Kidney capillary endothelial cell (primary cell): ENCODE measurements at regions not wholly inside any gene's neighbourhood (a gene's known extent, or its start where the extent isn't known, plus 50 kb on each side); places are given as distances from the start of the nearest gene placed in this dataset.

Experiments used
- DNase-seq: peaks from one replicate; pipeline ENCODE4 v3.0.0-alpha.2; 2018; ENCODE audit warnings: low spot score

DNA sequence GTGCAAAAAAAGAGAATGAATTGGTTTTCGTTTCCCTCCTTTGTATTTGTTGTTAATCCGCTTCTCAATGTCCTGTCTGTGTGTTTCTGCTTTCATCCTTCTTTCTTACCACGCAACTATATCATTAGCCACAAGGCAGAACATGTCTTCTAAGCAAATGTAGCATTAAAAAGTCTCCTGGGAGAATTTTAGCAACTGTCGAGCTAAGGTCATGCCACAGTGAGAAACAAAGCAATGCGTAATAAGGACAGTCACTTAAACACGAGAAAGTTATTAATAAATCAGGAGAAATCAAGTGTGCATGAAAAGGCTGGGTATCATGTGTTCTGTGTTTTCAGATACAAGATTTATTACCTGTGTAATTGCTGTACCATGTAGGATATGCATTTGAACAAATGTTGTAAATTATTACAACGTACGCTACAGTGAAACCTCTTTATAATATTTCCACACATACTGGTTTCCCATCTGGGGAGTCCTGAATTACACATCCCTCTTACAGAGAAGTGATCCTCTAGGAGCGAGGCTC is 890.8 kb downstream of the TRIML1 start:
- DNase-seq, result no peak

DNA sequence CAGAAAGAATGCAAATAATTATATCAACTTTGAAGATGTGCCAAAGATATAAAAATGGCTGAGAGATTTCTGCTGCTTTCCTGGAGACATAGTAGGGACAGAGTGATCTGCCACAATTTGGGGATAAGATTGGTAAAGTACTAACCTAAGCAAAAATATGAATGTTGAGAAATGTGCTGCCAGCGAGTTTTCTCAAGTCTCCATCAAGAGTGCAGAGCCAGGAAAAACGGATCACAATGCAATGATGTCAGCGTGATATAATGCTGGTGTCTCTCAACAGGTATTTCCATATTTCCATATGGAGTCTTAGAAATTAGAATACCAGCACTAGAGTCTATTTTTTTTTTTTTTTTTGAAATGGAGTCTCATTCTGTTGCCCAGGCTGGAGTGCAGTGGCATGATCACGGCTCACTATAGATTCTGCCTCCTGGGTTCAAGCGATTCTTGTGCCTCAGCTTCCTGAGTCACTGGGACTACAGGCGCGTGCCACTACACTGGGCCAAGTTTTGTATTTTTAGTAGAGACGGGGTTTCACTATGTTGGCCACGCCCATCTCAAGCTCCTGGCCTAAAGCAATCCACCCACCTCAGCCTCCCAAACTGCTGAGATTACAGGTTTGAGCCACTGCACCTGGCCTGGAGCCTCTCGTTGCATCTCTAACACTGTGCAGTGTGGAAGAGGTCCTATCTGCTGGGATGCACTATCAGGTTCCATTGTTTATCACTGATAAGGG is 893.5 kb downstream of the TRIML1 start:
- DNase-seq, result no peak

DNA sequence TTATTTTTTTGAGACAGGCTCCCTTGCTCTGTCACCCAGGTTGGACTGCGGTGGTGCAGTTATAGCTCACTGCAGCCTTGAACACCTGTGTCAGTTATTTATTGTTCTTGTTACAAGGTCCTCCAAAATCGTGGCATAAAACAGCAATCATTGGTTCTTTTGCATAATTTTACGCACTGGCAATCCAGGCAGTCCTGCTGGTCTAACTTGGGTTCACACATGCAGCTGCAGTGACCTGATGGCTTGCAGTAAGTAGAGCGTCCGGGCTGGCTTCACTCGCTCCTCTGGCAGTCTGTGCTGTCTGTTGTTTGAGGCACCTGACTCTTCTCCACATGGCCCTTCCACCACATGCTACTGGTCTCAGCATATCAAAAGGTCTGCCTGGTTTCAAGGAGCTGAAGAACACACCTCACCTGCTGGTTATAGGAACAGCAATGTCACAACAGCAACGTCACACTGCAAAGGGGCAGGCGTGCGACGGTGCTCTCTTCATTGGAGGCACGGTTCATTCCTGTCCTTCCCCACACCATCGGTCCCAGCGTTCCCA is 894.6 kb downstream of the TRIML1 start:
- no peak for DNase-seq

DNA sequence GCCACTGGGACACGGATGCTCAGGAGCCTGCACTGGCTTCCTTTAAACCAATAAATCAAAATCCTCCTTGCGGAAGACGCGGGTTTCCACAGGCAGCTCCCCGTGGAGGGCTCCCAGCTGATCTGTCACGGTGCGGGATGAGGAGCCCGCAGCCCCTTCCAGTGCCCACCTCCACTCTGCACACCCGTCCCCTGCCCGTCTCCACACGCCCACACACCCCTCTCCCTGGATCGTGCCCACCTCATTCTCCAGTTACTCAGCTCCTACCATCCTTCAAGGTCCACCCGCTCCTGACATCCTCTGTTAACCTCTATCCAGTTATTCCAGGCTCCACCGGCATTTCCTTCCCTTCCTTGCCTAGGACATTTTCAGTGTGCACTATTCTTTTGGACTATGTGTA is 895.9 kb downstream of the TRIML1 start:
- no peak for DNase-seq

DNA sequence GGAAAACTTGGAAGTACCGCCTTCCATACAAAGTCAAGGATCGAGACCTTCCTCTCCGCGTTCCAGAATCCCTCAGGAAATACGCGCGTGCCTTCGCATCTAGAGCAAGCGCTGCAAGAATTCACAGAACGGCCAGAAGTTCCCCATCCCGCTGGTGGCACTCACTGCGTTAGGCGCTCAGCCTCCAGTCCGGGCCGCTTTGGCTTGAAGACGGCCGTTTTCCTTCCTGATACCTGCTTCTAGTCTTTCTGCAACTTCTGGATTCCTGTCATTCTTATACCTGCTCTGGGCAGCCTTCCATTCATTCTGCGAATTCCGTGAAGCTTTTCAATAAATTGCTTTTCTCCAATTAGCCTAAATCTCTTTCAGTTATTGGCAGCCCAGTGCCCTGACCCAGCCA is 896.4 kb downstream of the TRIML1 start:
- DNase-seq, result no peak

DNA sequence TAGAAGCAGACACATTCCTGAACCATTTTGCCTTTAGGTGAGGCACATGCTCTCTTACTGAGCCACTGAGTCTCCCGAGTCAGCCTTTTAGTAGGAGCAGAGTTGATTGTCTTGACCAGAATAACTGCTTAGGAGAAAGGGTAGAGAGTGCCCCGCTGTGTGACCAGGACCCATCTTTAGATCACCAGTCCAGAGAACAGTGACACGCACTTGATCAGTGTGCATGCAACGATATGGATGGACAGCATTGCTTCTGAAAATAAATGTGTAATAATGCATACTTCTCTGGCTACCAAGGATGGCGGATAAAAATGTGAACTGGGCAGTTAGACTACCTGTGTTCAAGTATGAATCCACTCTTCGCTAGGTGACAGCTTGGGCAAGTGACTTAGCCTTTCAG is 897.7 kb downstream of the TRIML1 start:
- DNase-seq, result no peak

DNA sequence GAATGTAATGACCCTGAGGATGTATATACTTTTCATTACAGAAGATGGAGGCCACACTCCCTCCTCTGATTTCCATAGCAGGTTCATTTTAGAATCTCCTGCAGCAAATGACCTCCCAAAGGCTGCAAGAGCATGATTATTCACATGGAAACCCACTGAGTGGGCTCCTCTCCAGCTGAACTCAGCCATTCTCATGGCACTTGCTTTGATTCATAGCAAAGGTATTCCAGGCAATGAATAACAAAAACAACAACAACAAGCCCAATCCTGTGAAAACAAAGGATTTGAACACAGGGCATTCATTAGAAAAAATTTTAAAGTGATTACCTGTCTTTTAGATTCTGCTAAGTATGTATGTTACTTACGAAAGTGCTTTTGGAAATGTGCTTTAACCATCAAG is 894.0 kb upstream of the FRG1 start:
- DNase-seq, result no peak

DNA sequence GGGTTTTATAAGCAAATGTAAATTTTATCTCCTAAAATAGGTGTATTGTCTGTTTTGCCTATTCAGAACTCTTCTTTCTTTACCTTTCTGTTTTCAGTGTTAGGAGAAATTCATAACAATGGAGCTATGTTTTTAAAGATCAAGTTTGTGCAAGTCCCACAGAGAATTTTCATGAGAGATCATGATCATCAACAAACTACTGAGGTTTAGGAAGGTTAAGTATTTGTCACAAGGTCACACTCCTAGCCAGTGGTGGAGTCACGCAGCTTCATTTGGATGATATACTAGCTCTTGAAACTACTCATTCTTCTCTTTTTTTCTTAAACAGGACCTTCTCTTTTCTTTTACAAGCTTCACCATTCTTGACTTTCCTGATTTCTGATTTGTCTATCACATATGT is 892.6 kb upstream of the FRG1 start:
- no peak for DNase-seq

DNA sequence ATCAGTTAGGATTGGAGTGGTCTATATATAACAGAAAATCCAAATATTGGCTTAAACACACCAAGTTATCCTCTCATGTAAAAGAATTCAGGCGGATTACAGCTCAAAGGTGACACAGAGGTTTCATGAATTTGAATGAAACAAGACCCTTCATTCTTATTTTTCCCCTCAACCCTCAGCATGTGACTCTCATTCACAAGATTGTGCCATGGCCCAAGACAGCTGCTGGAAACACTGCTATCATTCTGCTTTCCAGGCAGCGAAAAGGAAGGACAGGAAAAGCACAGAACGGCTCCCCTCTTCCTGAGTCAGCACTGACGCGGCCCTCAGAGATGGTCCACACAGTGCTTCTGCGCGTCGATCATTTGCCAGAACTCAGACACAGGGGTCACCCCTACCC is 891.0 kb upstream of the FRG1 start:
- DNase-seq, result no peak

DNA sequence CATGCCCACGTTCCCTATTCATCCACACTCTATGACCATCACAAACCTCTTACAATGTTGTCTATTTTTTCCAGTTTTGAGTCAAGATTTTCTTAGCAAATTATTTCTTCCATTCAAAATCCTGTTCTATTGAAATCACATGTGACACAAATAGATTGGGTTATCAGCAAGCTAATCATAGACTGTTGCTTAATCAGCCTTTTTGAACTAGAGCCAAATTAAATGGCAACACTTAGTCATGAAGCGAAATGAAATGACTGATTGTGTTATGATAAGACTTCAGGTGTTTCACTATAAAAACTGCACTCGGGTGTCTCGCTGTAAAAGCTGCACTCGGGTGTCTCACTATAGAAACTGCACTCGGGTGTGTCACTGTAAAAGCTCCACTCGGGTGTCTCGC is 890.0 kb upstream of the FRG1 start:
- no peak for DNase-seq

DNA sequence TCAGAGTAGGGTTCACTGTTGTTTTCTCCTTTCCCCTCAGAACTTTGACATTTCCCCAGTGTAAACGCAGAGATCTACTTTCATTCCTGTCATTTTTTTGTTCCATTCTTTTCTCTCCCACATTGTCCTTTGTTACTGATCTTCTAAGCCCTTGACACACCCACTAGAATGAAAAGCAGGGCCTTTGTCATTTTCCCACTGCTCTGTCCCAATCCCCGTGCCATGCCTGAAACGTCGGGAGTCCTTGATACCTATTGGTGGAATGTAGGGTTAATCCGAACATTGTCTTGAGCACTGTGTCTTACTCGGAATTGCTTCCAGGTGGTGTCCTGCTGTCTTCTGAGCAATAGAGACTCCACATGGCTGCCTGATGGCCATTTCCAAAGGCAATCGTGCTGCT is 887.1 kb upstream of the FRG1 start:
- no peak for DNase-seq

DNA sequence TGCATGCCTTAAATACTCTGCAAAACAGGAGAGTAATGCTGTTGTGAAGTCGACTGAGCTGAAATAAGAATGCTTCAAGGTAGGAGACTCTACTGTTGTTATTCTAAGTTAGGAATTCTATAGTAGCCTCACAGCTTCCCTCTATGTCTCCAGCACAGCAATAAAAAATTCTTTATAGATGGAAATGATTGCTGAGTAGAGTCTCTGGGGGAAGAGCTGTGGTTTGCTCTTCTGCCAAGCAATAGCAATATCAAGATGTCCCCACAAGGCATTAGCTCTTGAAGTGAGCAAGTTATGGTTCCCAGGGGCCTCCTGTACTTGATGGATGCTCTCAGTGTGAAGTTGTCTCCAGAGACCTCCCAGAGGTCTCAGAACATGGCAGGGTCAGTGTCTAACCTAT is 880.6 kb upstream of the FRG1 start:
- DNase-seq, result no peak

DNA sequence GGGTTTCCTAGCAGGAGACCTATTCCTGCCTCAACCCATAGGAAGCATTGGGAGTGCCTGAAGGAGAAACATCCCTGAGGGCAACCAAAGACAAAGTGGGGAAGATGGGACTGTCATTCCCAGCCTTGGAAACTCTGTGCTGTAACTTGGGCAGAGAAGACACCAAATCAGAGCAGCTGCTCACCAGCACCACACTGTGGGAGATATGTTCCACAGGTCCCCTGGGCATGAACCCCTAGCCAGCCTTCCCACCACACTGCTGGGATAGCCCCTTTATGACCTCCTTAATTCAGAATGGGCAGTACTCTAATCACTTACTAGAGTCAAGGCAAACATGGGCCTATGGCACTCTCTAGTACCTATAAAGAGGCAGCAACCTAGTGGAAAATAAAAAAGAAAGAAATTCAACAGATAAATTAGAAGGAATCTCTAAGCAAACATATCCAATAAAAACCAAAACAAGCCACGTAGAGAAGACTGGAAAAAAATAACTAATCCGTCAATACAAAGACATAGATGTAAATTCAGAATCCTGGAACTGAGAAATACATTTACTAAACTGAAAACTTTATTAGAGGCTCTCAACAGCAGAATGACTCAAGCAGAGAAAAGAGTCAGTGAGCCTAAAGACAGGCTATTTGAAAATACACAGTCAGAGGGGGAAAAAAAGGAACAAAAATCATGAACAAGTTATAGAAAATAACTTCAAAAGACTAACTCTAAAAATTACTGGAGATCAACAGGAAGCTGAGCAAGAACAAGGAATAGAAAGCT is 878.4 kb upstream of the FRG1 start:
- no peak for DNase-seq

DNA sequence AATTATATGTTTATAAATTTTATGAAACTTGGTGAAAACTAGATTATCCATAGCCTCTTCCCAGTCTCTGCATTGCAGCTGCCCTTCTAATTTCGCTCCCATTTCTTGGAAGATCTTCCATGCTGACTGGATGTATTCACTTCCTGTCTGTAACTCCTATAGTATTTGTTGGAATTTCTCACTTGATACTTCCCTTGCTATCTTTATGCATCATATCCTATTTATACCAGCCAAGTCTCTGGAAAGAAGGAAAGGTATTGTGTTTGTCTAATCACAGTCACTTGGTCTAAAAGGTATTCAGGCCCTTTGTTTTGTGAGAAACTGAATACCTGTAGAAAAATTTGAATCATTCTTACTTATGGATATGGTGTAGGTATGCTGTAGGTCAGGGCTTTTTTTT is 870.9 kb upstream of the FRG1 start:
- peak; percentile 76 for DNase-seq

DNA sequence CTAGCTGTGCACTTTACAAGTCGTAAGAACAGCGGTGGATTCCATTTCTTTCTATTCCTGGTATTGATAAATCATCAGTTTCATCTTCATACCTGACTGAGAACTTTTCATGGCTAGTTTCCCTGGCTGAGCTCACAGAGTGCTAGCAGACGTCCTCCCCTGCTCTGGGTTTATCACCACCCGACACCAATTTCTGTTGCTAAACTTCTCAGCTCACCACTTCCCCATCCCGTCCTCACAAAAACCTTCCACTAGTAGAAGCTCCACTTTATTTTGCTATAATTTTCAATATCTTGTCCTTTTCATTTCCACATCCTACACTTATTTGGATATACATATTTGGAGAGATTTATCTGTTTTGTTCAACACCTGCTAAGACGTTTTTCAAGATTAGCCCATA is 869.4 kb upstream of the FRG1 start:
- no peak for DNase-seq

DNA sequence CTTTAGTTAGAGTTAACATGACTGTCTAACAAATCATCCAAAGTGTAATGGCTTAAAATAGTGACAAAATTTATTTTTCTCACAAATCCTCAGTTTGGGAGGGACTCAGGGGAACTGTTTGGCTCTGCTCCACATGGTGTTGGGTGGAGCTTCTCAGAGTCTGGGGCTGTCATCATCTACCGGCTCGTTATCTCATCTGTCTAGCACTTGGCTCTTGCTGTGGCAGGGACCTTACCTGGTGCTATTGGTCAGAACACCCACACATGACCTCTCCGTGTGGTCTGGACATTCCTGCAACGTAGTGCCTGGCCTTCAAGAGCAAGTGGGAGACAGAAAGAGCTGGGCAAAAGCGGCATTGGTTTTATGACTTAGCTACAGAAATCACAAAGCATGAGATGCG is 866.9 kb upstream of the FRG1 start:
- DNase-seq, result no peak

DNA sequence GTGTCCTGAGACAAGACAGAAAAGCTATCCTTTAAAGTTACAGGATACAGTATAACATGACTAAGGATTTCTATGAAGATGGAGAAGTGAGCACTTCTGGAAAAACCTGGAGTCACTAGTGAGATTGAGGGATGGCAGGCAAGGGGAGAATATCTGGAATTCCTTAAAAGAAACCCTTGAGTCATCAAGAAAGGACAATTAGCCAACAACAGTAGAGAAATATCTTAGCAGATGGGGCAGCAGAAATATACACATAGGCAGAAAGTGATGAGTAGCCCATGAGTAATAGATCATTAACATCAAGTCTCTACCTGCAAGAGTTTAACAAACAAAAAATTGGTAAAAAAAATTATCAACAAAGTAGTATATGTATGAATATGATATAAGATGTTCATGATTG is 858.8 kb upstream of the FRG1 start:
- DNase-seq, result no peak

DNA sequence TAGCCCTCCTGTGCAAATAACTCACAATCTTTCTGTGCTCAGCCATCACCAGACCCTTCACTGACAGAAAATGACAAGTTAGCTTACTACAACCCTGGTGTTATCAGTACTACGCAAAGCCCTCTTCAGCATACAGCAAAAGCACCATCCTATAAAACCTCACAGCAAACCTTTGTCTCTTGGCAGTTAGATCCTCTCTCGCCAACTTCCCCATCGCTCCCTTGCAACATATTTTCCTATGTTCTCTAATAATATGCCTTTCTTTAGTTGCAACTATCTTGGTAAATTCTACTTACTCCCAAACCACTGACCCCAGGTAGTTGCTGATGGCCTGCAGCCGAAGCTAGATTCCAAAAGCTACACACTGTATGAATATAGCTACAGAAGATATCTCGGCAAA is 856.9 kb upstream of the FRG1 start:
- DNase-seq, result no peak

DNA sequence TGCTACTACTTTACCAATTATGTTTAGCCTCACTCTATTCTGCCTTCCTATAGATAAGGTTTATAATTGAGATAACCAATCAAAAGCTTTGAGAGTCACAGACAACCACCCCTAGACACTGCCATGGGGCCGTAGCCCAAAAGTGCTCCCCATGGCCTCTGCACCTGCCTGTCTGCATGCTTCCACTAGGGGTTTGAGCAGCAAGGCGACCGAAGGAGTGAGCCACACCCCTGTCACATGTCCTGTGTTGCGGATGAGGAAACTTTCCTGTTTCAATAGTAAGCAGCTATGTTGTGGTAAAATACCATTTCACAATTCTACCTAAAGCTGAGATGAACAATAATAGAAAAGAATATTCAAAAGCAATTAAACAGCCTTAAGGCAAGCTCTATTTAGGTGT is 856.0 kb upstream of the FRG1 start:
- DNase-seq, result no peak

DNA sequence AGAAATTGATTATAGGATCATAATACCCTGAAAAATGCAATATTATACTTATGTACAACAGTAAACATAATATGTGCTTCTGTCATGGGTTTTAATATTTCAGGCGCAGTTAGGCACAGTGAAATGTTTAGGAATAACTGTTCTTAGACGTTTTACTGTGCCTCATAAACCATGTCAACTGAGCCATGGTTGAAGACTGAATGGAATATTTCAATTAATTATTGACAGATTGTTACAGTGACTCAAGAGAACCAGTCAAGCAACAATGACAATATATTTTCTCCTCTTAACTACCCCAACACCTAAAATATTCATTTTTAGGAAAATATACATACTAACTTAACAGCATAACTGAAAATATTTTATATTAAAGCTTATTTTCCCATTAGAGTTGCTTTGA is 852.7 kb upstream of the FRG1 start:
- DNase-seq, result no peak

DNA sequence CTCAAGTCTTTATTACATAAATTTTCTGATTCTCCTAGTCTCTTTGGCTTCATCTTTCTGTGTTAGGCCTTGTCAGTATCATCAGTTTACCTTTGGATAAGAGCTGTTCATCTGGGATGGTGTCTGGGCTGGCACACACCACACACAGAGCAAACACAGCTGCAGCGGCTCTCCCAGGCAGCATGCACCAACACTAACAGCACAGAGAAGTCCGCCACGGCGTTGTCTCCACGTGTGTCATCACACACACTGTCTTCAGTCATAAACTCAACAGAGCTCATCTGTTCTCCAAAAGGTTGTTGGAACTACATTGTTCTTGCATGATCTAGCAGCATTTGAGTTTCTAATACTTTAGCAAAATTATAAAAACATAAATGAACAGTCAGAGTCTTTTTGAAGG is 851.9 kb upstream of the FRG1 start:
- DNase-seq, result no peak

DNA sequence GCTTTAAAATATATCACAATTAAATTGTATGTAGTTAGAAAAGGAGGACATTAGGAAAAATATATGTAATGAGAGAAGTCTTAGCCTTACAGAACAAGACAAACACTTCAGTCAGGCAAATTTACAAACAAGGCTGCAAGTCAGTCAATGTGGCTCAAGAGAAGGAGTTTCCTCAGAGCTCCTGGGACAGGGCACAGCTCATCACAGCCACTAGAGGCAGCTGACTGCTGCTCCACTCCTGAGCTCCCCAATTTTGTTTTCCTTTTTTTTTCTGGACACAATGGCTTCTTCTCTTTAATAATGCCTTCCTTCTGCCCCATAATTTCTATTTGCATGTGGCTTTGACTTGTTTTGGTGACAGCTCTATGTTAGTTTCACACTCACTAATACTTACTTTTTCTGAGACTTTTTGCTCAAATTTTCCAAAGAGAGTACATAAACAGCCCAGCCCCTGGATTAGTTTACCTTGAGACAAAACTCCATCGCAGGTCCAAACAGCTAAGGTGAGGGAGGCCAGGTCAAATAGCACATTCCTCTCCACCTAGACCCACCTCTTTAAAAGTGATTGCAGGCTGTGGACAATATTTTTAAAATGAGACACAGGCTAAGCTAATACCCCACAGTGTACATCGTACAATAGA is 850.4 kb upstream of the FRG1 start:
- no peak for DNase-seq

DNA sequence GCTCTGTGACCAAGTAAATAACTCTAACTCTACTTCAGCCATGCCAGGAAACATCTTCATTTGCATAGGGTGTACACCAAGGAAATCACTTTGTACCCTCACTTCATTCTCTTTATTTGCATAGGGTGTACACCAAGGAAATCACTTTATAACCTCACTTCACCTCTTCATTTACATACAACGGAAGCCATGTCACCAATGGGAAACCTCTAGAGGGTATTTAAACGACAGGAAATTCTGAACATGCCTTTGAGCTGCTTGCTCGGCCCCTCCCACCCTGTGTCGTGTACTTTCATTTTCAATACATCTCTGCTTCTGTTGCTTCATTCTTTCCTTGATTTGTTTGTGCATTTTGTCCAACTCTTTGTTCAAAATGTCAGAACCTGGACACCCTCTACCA is 848.1 kb upstream of the FRG1 start:
- DNase-seq, result no peak
